Gastroesophageal sphincter (tissue), 4 donors: ENCODE measurements at regions not wholly inside any gene's neighbourhood (a gene's known extent, or its start where the extent isn't known, plus 50 kb on each side); places are given as distances from the start of the nearest gene placed in this dataset.

Experiments
- ATAC-seq: fragments of 150-250 bp; one replicate; pipeline ENCODE4 v1.9.1; 2016; ENCODE audit warnings: mild to moderate bottlenecking, moderate library complexity
- H3K27ac ChIP-seq, 4 donors: fragments of 200-600 bp; sonication (generic) in 3 of 4; 1 replicate in 3 of 4; 2 replicates in 1 of 4; pipeline ENCODE4 v1.5.1; 2016 to 2019
- H3K27me3 ChIP-seq: fragments of 200-600 bp; sonication (generic); one replicate; pipeline ENCODE4 v1.5.1; 2019
- H3K36me3 ChIP-seq, 2 donors: fragments of 200-600 bp; sonication (generic); one replicate each; pipeline ENCODE4 v1.5.1; 2019; ENCODE audit warnings: control low read depth in 1 of 2
- H3K4me1 ChIP-seq, 3 donors: fragments of 200-600 bp; sonication (generic); 1 replicate in 2 of 3; 2 replicates in 1 of 3; pipeline ENCODE4 v1.5.1; 2016 to 2019; ENCODE audit warnings: control low read depth in 2 of 3
- H3K4me3 ChIP-seq, 2 donors: fragments of 200-600 bp; sonication (generic); one replicate each; pipeline ENCODE4 v1.5.1; 2019; ENCODE audit warnings: mild to moderate bottlenecking in 1 of 2, moderate library complexity in 1 of 2
- H3K9me3 ChIP-seq, 3 donors: fragments of 200-600 bp; sonication (generic); one replicate each; pipeline ENCODE4 v1.5.1; 2017 to 2019; ENCODE audit warnings: control low read depth in 2 of 3
- EP300 ChIP-seq: sonication (generic); formaldehyde crosslinking; IDR thresholded peaks from one replicate; pipeline ENCODE4 v1.6.1; 2017; ENCODE audit warnings: antibody characterized with exemption, mild to moderate bottlenecking
- POLR2A ChIP-seq, 2 donors: fragments of 450-650 bp; IDR thresholded peaks; one replicate each; pipeline ENCODE4 v1.6.1; 2017; ENCODE audit warnings: antibody characterized with exemption in 2 of 2, mild to moderate bottlenecking in 2 of 2, moderate library complexity in 1 of 2
- POLR2AphosphoS5 ChIP-seq: sonication (generic); formaldehyde crosslinking; IDR thresholded peaks from one replicate; pipeline ENCODE4 v1.6.1; 2017; ENCODE audit warnings: antibody characterized with exemption
- WGBS, 2 donors: methylation state at CpG; one replicate each; pipeline ENCODE4 v1.1.5; 2018; ENCODE audit warnings: low coverage in 1 of 2; 5-methylcytosine and 5-hydroxymethylcytosine counted together
- TF ChIP-seq, protein P1 (sequence below), 4 experiments: fragments of 200-600 bp in 2 of 4; fragments of 450-650 bp in 2 of 4; sonication (generic) in 1 of 4; IDR thresholded peaks; one replicate each; pipeline ENCODE4 v1.5.1; 2017 to 2019; ENCODE audit warnings: antibody characterized with exemption in 4 of 4, mild to moderate bottlenecking in 2 of 4, moderate library complexity in 2 of 4

- Histone ChIP-seq H3K4me3 (no peak overlapping the region), H3K27me3 (no peaks in the 10 kb centered on the region), H3K36me3 (no peaks in the 10 kb centered on the region), H3K27ac (no peak overlapping the region), H3K4me1 (no peaks in the 10 kb centered on the region), H3K9me3 (no peaks in the 10 kb centered on the region)
- TF ChIP-seq POLR2A (IDR thresholded peaks at IDR 0.05): no peak
- TF ChIP-seq, protein P1, sequence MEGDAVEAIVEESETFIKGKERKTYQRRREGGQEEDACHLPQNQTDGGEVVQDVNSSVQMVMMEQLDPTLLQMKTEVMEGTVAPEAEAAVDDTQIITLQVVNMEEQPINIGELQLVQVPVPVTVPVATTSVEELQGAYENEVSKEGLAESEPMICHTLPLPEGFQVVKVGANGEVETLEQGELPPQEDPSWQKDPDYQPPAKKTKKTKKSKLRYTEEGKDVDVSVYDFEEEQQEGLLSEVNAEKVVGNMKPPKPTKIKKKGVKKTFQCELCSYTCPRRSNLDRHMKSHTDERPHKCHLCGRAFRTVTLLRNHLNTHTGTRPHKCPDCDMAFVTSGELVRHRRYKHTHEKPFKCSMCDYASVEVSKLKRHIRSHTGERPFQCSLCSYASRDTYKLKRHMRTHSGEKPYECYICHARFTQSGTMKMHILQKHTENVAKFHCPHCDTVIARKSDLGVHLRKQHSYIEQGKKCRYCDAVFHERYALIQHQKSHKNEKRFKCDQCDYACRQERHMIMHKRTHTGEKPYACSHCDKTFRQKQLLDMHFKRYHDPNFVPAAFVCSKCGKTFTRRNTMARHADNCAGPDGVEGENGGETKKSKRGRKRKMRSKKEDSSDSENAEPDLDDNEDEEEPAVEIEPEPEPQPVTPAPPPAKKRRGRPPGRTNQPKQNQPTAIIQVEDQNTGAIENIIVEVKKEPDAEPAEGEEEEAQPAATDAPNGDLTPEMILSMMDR (IDR thresholded peaks at IDR 0.05): no peak
- TF ChIP-seq EP300: no peak
- no peak for TF ChIP-seq POLR2AphosphoS5
- 79% methylated on average over 7 of the region's 8 CpGs; no CpG with 5 or more reads in 1 of the 2 donors for WGBS, 2 donors
- ATAC-seq: no peak
Observed at GRCh38 chr13:31029102-31029501, 96.6 kb downstream of the TEX26 start.

- H3K9me3 ChIP-seq: no peaks in the 10 kb centered on the region
- H3K4me1 ChIP-seq: no peaks in the 10 kb centered on the region
- WGBS, 2 donors: 92 to 94% methylated on average over 2 of the region's 4 CpGs
- no peak for ATAC-seq
- H3K4me3 ChIP-seq: no peak overlapping the region
- no peaks in the 10 kb centered on the region for H3K27me3 ChIP-seq
- H3K27ac ChIP-seq: no peak overlapping the region
- TF ChIP-seq POLR2AphosphoS5 (no peak), POLR2A (IDR thresholded peaks at IDR 0.05) (no peak), EP300 (no peak)
- TF ChIP-seq, protein P1 (IDR thresholded peaks at IDR 0.05): no peak
- H3K36me3 ChIP-seq: no peaks in the 10 kb centered on the region
Observed at GRCh38 chr13:31027136-31027535, 94.7 kb downstream of the TEX26 start.
